ENCODE measurements at regions not wholly inside any gene's neighbourhood (a gene's known extent, or its start where the extent isn't known, plus 50 kb on each side); places are given as distances from the start of the nearest gene placed in this dataset.

GRCh38 chr6:11363881-11364576 is 131.6 kb upstream of the NEDD9 start:
- no peak for TF ChIP-seq ZNF548 (tag by site-specific recombination; IDR thresholded peaks at IDR 0.05)
- TF ChIP-seq KLF10 (tag by site-specific recombination; IDR thresholded peaks at IDR 0.05), result no peak
- no peak for TF ChIP-seq ZNF114 (tag by site-specific recombination; IDR thresholded peaks at IDR 0.05)
- no peak for TF ChIP-seq CTCF (tag by site-specific recombination; IDR thresholded peaks at IDR 0.05)
- no peak for TF ChIP-seq YY2 (tag by site-specific recombination; IDR thresholded peaks at IDR 0.05)
- TF ChIP-seq ZNF174 (tag by site-specific recombination; IDR thresholded peaks at IDR 0.05), result no peak
- no peak for TF ChIP-seq ZBTB20 (tag by site-specific recombination; IDR thresholded peaks at IDR 0.05)
- no peak for TF ChIP-seq ZNF239 (tag by site-specific recombination; IDR thresholded peaks at IDR 0.05)
- TF ChIP-seq ZNF513 (tag by site-specific recombination; IDR thresholded peaks at IDR 0.05), result no peak
- no peak for TF ChIP-seq REPIN1 (tag by site-specific recombination; IDR thresholded peaks at IDR 0.05; ENCODE audit: low read depth)
- no peak for TF ChIP-seq REST (tag by site-specific recombination; IDR thresholded peaks at IDR 0.05)
